ENCODE measurements at regions not wholly inside any gene's neighbourhood (a gene's known extent, or its start where the extent isn't known, plus 50 kb on each side); places are given as distances from the start of the nearest gene placed in this dataset.

- Histone ChIP-seq H3K9ac (ENCODE audit: low read depth, low read length, poor library complexity) (no peak overlapping the region), H3K4me1 (ENCODE audit: control insufficient read depth in 2 of 2, insufficient read depth in 1 of 2, low read depth in 1 of 2, low read length in 2 of 2) (peaks cover 0 to 25% of the 10 kb centered on the region in 2 donors), H4K91ac (ENCODE audit: low read depth, low read length, poor library complexity) (no peak overlapping the region), H2BK5ac (ENCODE audit: low read length) (no peak overlapping the region), H4K8ac (ENCODE audit: low read depth, low read length) (no peak overlapping the region), H3K27me3 (ENCODE audit: control insufficient read depth in 3 of 3, insufficient read depth in 3 of 3, low read depth in 1 of 3, low read length in 3 of 3) (no peaks in the 10 kb centered on the region), H2AFZ (ENCODE audit: low read length) (no peak overlapping the region), H3K79me1 (ENCODE audit: low read depth, low read length) (no peaks in the 10 kb centered on the region), H3K4ac (ENCODE audit: low read length) (no peak overlapping the region), H3K23ac (ENCODE audit: low read depth, low read length, poor library complexity) (no peak overlapping the region), H2AK5ac (ENCODE audit: low read depth, low read length) (no peak overlapping the region), H3K9me3 (replicated peaks in 1 of 2; ENCODE audit: control insufficient read depth in 2 of 2, insufficient read depth in 1 of 2, low read depth in 1 of 2, low read length in 2 of 2) (no peaks in the 10 kb centered on the region), H2BK12ac (ENCODE audit: low read length) (no peak overlapping the region), H3K4me3 (ENCODE audit: low read length in 2 of 2) (no peak overlapping the region), H3K27ac (replicated peaks; ENCODE audit: low read length) (no peak overlapping the region), H3K4me2 (ENCODE audit: insufficient read depth, low read length, poor library complexity, severe bottlenecking) (no peak overlapping the region), H2BK120ac (ENCODE audit: low read depth, low read length) (no peak overlapping the region), H3K36me3 (replicated peaks in 1 of 2; ENCODE audit: control insufficient read depth in 2 of 2, insufficient read depth in 2 of 2, low read length in 2 of 2) (no peaks in the 10 kb centered on the region), H3K14ac (ENCODE audit: low read length) (no peak overlapping the region), H3K18ac (ENCODE audit: low read length) (no peak overlapping the region), H2BK15ac (ENCODE audit: low read length) (no peak overlapping the region)
- DNase-seq (ENCODE audit: low spot score) = no peak
- no CpG with 5 or more reads among the region's 2 CpGs for WGBS, 2 donors (ENCODE audit: extremely low coverage in 2 of 2, insufficient read length in 2 of 2, insufficient replicate concordance in 1 of 2)
These were observed 337.7 kb downstream of the PLK2 start for GRCh38 chr5:58122157-58122556.

- Histone ChIP-seq H2BK15ac (ENCODE audit: low read length) (no peak overlapping the region), H2AK5ac (ENCODE audit: low read depth, low read length) (no peak overlapping the region), H2AFZ (ENCODE audit: low read length) (no peak overlapping the region), H3K9ac (ENCODE audit: low read depth, low read length, poor library complexity) (no peak overlapping the region), H3K9me3 (replicated peaks in 1 of 2; ENCODE audit: control insufficient read depth in 2 of 2, insufficient read depth in 1 of 2, low read depth in 1 of 2, low read length in 2 of 2) (no peaks in the 10 kb centered on the region), H2BK12ac (ENCODE audit: low read length) (no peak overlapping the region), H4K91ac (ENCODE audit: low read depth, low read length, poor library complexity) (no peak overlapping the region), H3K79me1 (ENCODE audit: low read depth, low read length) (no peaks in the 10 kb centered on the region), H2BK5ac (ENCODE audit: low read length) (no peak overlapping the region), H4K8ac (ENCODE audit: low read depth, low read length) (no peak overlapping the region), H3K27ac (replicated peaks; ENCODE audit: low read length) (no peak overlapping the region), H3K14ac (ENCODE audit: low read length) (no peak overlapping the region), H3K18ac (ENCODE audit: low read length) (no peak overlapping the region), H2BK120ac (ENCODE audit: low read depth, low read length) (no peak overlapping the region), H3K4me3 (ENCODE audit: low read length in 2 of 2) (no peak overlapping the region), H3K4ac (ENCODE audit: low read length) (no peak overlapping the region), H3K4me2 (ENCODE audit: insufficient read depth, low read length, poor library complexity, severe bottlenecking) (no peak overlapping the region), H3K36me3 (replicated peaks in 1 of 2; ENCODE audit: control insufficient read depth in 2 of 2, insufficient read depth in 2 of 2, low read length in 2 of 2) (no peaks in the 10 kb centered on the region), H3K27me3 (ENCODE audit: control insufficient read depth in 3 of 3, insufficient read depth in 3 of 3, low read depth in 1 of 3, low read length in 3 of 3) (no peaks in the 10 kb centered on the region), H3K23ac (ENCODE audit: low read depth, low read length, poor library complexity) (no peak overlapping the region), H3K4me1 (ENCODE audit: control insufficient read depth in 2 of 2, insufficient read depth in 1 of 2, low read depth in 1 of 2, low read length in 2 of 2) (peaks cover 0 to 25% of the 10 kb centered on the region in 2 donors)
- WGBS, 2 donors (ENCODE audit: extremely low coverage in 2 of 2, insufficient read length in 2 of 2, insufficient replicate concordance in 1 of 2) = no CpG with 5 or more reads among the region's 2 CpGs
- no peak for DNase-seq (ENCODE audit: low spot score)
These were observed 338.5 kb downstream of the PLK2 start for GRCh38 chr5:58121391-58121790.

- H3K27ac ChIP-seq (replicated peaks; ENCODE audit: low read length) = no peak overlapping the region
- peak overlapping the region; percentile 66 for H2AFZ ChIP-seq (ENCODE audit: low read length)
These were observed 342.3 kb downstream of the PLK2 start for GRCh38 chr5:58117542-58117941.

GRCh38 chr5:58116346-58116745 is 343.5 kb downstream of the PLK2 start:
- Histone ChIP-seq H3K4me3 (ENCODE audit: low read length in 2 of 2) (no peak overlapping the region), H3K18ac (ENCODE audit: low read length) (no peak overlapping the region), H3K27me3 (ENCODE audit: control insufficient read depth in 3 of 3, insufficient read depth in 3 of 3, low read depth in 1 of 3, low read length in 3 of 3) (no peaks in the 10 kb centered on the region), H2AFZ (ENCODE audit: low read length) (peak overlapping the region; percentile 1), H3K27ac (replicated peaks; ENCODE audit: low read length) (no peak overlapping the region), H3K9me3 (replicated peaks in 1 of 2; ENCODE audit: control insufficient read depth in 2 of 2, insufficient read depth in 1 of 2, low read depth in 1 of 2, low read length in 2 of 2) (peaks cover 0 to 2% of the 10 kb centered on the region in 2 donors), H2BK120ac (ENCODE audit: low read depth, low read length) (no peak overlapping the region), H3K4me2 (ENCODE audit: insufficient read depth, low read length, poor library complexity, severe bottlenecking) (no peak overlapping the region), H3K79me1 (ENCODE audit: low read depth, low read length) (no peaks in the 10 kb centered on the region), H2BK15ac (ENCODE audit: low read length) (no peak overlapping the region), H2AK5ac (ENCODE audit: low read depth, low read length) (no peak overlapping the region), H3K14ac (ENCODE audit: low read length) (no peak overlapping the region), H3K9ac (ENCODE audit: low read depth, low read length, poor library complexity) (no peak overlapping the region), H4K8ac (ENCODE audit: low read depth, low read length) (no peak overlapping the region), H4K91ac (ENCODE audit: low read depth, low read length, poor library complexity) (no peak overlapping the region), H2BK5ac (ENCODE audit: low read length) (no peak overlapping the region), H3K4ac (ENCODE audit: low read length) (no peak overlapping the region), H3K23ac (ENCODE audit: low read depth, low read length, poor library complexity) (no peak overlapping the region), H3K4me1 (ENCODE audit: control insufficient read depth in 2 of 2, insufficient read depth in 1 of 2, low read depth in 1 of 2, low read length in 2 of 2) (peaks cover 0 to 2% of the 10 kb centered on the region in 2 donors), H2BK12ac (ENCODE audit: low read length) (no peak overlapping the region), H3K36me3 (replicated peaks in 1 of 2; ENCODE audit: control insufficient read depth in 2 of 2, insufficient read depth in 2 of 2, low read length in 2 of 2) (no peaks in the 10 kb centered on the region)
- no CpG with 5 or more reads among the region's 3 CpGs for WGBS, 2 donors (ENCODE audit: extremely low coverage in 2 of 2, insufficient read length in 2 of 2, insufficient replicate concordance in 1 of 2)
- no peak for DNase-seq (ENCODE audit: low spot score)

More at GRCh38 chr5:58117542-58117941, 342.3 kb downstream of the PLK2 start:
- no peak overlapping the region for H3K9ac ChIP-seq (ENCODE audit: low read depth, low read length, poor library complexity)
- no peak overlapping the region for H3K18ac ChIP-seq (ENCODE audit: low read length)
- H2BK12ac ChIP-seq (ENCODE audit: low read length) = no peak overlapping the region
- no peak overlapping the region for H3K4me2 ChIP-seq (ENCODE audit: insufficient read depth, low read length, poor library complexity, severe bottlenecking)
- H3K9me3 ChIP-seq (replicated peaks in 1 of 2; ENCODE audit: control insufficient read depth in 2 of 2, insufficient read depth in 1 of 2, low read depth in 1 of 2, low read length in 2 of 2) = peaks cover 0 to 2% of the 10 kb centered on the region in 2 donors
- no peak overlapping the region for H4K8ac ChIP-seq (ENCODE audit: low read depth, low read length)
- H3K27me3 ChIP-seq (ENCODE audit: control insufficient read depth in 3 of 3, insufficient read depth in 3 of 3, low read depth in 1 of 3, low read length in 3 of 3) = no peaks in the 10 kb centered on the region
- H2BK15ac ChIP-seq (ENCODE audit: low read length) = no peak overlapping the region
- H3K14ac ChIP-seq (ENCODE audit: low read length) = no peak overlapping the region
- no peaks in the 10 kb centered on the region for H3K36me3 ChIP-seq (replicated peaks in 1 of 2; ENCODE audit: control insufficient read depth in 2 of 2, insufficient read depth in 2 of 2, low read length in 2 of 2)
- no peak overlapping the region for H3K4me3 ChIP-seq (ENCODE audit: low read length in 2 of 2)
- H3K23ac ChIP-seq (ENCODE audit: low read depth, low read length, poor library complexity) = no peak overlapping the region
- no peak overlapping the region for H2BK5ac ChIP-seq (ENCODE audit: low read length)
- no CpG with 5 or more reads among the region's 2 CpGs for WGBS, 2 donors (ENCODE audit: extremely low coverage in 2 of 2, insufficient read length in 2 of 2, insufficient replicate concordance in 1 of 2)
- no peak for DNase-seq (ENCODE audit: low spot score)
- no peak overlapping the region for H4K91ac ChIP-seq (ENCODE audit: low read depth, low read length, poor library complexity)
- no peaks in the 10 kb centered on the region for H3K79me1 ChIP-seq (ENCODE audit: low read depth, low read length)
- peaks cover 0 to 10% of the 10 kb centered on the region in 2 donors for H3K4me1 ChIP-seq (ENCODE audit: control insufficient read depth in 2 of 2, insufficient read depth in 1 of 2, low read depth in 1 of 2, low read length in 2 of 2)
- no peak overlapping the region for H2AK5ac ChIP-seq (ENCODE audit: low read depth, low read length)
- H3K4ac ChIP-seq (ENCODE audit: low read length) = no peak overlapping the region
- no peak overlapping the region for H2BK120ac ChIP-seq (ENCODE audit: low read depth, low read length)

All from neuronal stem cell (in vitro differentiated cells).